GM19455 (cell line): ENCODE measurements at regions not wholly inside any gene's neighbourhood (a gene's known extent, or its start where the extent isn't known, plus 50 kb on each side); places are given as distances from the start of the nearest gene placed in this dataset.
"Not testable (repeated sequence)": the region's sequence is repeated elsewhere in the genome, so short reads cannot be mapped to it uniquely, and the experiment has no call there.

ENCODE experiments used
- ATAC-seq: cut with Tn5 transposase; IDR thresholded peaks from one replicate; pipeline ENCODE4 v1.9.1; 2021; ENCODE audit not compliant: unreplicated experiment

DNA sequence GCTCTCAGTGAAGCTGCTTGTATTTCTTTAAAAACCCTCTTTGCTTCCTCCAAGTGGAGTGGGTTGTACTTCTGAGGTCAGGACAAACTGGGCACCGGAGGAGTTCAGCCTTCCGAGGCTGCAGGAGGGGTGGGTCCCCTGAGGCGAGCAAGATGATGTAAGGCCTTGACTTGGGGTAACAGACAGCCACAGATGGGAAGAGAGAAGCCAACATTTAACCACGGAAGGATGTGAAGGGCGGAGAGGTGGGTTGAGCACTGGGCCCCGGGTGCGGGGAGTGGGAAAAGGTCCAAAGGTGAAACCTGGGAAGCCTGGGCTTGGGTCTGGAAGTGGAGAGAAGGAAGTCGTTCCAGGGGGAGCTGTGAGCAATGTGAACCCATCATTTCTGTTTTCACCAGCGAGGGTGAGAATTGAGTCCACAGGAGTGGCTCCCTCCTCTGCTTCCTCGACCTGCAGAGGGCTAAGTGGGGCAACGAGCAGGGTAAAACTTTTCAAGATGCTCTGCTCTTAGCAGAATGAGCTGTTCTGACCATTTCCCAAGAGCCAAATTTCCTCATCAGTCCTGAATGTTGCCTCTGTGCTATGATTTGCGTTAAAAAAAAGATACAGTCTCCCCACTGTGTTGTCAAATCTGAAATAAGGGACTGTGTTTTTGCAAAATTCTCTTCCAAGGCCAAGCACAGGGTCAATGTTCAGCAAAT is 137.7 kb upstream of the CRHR1 start:
- ATAC-seq: no peak

GRCh38 chr17:45648642-45649041 is 135.5 kb upstream of the CRHR1 start:
- no peak for ATAC-seq

- no peak for ATAC-seq
Observed at GRCh38 chr17:45649796-45650195, 134.3 kb upstream of the CRHR1 start.

DNA sequence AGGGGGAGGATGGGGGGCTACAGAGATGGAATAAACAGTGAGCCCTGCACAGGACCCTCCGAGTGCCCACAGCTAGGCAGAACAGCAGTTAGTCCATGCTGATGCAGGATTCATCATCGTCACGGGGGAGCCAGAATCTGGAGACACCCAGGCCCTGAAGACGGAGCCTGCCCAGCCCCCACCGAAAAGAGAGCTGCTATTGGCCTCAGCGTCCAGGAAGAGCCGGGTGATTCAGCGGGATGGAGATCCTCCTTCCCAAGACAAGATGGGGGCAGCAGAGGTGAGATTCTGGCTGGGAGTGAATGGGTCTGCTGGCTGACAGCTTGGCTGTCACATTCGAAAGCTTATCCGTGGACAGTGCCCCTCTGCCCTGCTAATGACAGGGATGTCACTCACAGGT is 133.6 kb upstream of the CRHR1 start:
- no peak for ATAC-seq

GRCh38 chr17:45651145-45651709 is 132.9 kb upstream of the CRHR1 start:
- ATAC-seq: no peak

DNA sequence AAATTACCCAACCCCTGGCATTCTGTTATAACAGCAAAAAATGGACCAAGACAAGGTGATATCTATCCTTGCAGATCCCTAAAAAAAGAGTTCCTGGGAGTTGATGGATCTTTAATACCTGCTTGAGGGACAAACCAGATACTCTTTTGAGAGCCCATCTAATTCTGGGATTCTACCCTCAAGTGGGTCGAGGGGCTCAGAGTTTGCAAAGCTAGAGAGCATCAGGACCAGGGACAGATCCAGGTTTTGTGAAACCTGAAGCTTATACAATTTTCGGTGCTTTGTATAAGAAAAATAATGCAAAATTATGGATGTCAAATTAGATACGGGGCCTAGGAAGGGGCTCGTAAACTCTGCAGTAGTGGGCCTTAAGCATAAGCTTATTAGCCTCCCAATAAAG is 130.5 kb upstream of the CRHR1 start:
- ATAC-seq: no peak

- no peak for ATAC-seq
Observed at GRCh38 chr17:45656527-45657181, 127.5 kb upstream of the CRHR1 start.

DNA sequence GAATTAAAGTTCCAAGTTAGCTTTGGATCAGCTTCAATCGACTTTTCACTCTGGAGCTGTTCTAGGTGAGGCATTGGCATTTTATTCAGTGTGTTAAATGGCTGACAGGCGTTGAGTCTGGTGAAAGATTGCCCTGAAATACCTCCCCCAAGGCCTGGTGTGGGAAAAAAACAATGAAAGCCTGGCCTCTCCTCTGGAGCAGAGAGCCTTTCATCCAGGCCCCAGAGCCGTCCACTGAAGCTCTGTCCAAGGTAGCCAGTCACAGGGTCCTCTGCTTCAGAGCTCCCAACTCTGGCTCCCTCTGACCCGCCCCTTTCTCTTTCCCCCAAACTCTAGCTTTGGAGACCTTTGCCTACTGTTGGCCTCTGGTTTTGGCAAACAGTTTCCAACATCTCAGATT is 123.6 kb upstream of the CRHR1 start:
- ATAC-seq: no peak

DNA sequence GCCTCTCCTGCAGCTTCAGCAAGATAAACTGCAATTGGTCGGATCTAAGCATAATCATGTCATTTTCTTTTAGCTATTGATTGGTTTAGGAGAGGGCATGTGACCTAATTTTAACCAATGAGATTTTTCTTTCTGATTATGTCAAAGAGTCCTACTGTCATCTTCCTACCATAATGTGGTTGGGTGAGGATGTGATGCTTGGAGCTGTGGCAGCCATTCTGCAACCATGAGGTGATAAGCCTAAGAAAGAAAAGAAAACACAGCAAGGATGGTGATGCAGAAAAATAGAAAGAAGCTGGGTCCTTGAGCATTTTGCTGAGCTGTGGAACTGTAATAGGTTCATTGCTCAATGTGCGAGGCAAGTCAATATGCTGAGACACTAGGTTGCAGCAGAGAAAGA is 121.7 kb upstream of the CRHR1 start:
- no peak for ATAC-seq

DNA sequence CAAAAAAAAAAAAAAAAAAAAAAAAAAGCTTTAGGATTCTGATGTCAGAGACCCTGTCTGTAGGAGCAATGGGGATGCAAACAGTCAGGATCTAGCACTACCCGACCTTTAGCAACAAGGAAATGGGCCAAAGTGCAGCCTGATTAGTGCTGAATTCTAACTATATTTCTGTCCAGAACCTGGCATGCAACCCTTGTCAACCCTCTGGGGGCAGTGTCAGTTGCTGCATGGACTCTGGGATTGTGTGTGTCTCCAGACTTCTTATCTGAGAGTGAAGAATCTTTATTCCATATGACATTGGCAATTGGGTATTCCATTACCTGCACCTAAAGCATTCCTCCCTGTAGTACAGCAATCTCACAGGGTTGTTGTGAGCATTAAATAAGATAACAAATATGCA is 120.3 kb upstream of the CRHR1 start:
- no peak for ATAC-seq

DNA sequence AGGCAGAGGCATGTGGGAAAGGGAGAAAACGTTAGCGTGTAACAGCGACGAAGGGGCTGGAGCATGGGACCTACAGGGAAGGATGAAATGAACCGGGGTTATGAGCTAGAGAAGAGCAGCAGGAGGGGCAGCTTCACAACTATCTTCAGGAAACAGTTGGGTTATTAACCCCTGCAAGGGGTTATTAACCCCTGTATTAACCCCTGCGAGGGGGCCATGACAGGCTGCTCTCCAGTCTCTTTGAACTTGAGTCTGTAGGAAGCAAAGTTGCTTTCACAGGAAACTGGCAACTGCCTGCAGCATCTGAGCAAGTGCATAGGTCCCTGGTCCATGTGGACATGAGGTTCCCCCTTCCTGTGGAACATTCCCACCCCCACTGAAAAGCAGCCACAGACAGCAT is 119.2 kb upstream of the CRHR1 start:
- ATAC-seq: no peak

DNA sequence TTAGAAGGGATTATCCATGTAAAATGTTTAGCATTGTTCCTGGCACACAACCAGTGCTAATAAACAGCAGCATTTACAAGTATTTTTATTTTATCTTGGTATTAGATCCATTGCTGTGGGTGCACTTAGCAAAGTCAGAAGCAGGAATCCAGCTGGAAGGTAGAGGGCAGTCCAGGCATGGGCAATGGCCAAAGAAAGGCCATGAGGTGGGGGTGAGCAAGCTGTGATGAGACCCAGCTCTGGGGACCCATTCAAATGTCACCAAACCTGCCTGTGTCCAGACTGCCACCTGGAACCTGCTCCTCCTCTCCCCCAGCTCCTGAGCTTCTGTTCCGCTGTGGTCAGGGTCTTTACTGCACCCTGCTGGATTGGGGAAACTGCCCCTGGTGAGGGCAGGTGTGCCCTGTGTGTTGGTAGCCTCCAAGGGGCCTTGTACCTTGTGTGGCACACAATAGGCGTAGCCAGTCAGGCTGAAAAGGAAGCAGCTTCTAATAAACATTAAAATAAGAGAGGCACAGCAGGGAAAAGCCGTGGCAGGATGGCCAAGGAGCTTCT is 118.0 kb upstream of the CRHR1 start:
- ATAC-seq: no peak

DNA sequence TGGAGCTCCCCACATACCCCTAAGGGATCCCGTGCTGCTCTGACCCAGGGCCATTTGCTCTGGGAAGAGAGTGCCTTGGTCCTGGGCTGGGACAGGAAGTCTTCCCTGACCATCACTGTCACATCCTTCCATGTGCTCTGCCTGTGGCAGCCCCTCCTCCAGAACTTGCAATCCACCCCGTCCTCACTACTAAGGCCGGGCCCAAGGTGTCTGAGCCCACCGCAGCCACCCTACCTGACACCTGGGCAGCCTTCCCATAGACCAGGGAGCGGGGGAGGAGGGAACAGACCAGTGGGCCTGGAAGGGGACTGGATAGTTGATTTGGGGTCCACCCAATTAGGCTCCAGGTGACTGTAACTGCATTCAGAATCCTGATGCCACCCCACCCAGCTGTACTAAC is 117.5 kb upstream of the CRHR1 start:
- ATAC-seq: no peak

GRCh38 chr17:45667591-45668171 is 116.4 kb upstream of the CRHR1 start:
- ATAC-seq: no peak

DNA sequence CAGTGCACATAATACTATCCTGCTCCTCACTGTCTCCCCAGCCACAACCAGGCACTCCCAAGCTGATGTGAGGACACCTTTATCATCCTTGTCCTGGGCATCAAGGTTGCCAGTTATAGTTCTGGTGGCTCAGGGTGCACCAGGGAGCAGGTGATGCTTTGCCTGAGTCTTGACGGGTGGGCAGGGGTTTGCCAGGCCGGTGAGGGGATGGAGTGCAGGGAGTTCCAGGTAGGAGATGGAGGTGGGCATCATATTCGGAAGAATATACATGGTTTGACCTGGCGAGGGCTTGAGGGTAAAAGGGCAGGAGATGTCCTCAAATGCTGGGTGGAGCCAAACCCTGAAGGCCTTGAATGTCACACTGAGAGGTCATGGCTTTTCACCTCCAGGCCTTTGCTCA is 115.8 kb upstream of the CRHR1 start:
- ATAC-seq: no peak

DNA sequence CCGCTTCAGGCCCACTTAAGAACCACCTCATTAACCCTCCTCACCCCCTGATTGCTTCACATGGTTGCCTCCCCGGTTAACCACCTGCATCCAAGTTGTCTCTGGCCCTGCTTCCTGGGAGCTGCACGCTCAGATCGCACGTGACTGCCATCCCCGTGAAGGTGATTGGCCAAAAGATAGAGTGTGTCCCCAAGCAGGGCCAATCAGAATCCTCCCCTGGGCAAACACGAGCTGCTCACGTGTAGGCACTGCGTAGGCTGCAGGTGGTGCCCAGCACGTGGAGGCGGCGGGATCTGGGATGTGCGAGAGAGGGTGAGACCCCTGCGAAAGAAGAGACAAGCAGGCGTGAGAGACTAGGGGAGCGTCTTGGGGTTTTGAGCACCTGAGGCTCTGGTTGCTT is 111.8 kb upstream of the CRHR1 start:
- no peak for ATAC-seq

DNA sequence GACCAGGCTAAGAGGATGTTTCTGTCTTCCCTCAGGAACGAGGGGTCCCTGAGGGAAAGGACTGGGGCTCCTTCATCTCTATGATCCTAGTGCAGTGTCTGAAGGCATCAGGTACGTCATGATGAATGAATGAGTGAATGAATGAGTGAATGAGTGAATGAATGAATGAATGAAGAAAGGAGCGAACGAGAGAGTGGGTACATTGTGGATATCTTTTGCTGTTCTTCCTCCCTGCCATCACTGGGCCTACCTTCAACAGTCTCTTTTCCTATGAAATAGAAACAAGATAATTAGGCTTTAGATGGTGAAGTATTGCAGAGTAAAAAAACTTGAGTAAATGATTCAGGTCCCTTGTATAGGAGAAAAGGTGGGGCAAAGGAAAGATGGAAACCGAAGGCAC is 111.3 kb upstream of the CRHR1 start:
- ATAC-seq: no peak

- ATAC-seq: not testable (repeated sequence)
Observed at GRCh38 chr17:45673759-45674158, 110.4 kb upstream of the CRHR1 start.

- ATAC-seq: no peak
Observed at GRCh38 chr17:45675012-45675411, 109.1 kb upstream of the CRHR1 start.

GRCh38 chr17:45675892-45676291 is 108.2 kb upstream of the CRHR1 start:
- no peak for ATAC-seq

- no peak for ATAC-seq
Observed at GRCh38 chr17:45676695-45677094, 107.4 kb upstream of the CRHR1 start.

DNA sequence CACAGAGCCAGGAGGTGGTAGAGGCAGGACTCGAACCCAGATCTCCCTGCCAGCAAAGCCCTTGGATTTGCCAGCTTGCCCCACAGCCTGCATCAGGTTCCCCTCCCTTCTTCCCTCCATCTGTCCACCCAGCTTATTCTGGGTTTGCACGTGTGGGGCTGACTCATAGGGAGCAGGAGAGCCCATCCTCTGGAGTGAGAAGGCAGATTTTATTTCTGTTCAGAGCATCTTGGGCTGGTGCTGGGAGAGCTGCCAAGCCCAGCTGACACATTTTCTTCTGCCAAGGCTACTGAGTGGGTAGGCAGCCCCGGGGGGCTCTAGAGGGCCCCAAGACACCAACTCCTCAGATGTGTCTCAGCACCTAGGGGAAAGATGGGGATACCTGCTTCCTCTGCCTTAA is 106.3 kb upstream of the CRHR1 start:
- ATAC-seq: no peak
